Psoas muscle (tissue), 7 donors: ENCODE measurements at regions not wholly inside any gene's neighbourhood (a gene's known extent, or its start where the extent isn't known, plus 50 kb on each side); places are given as distances from the start of the nearest gene placed in this dataset.

ENCODE experiments used
- ATAC-seq, 4 donors: fragments of 200-7000 bp; cut with Tn5 transposase; one replicate each; pipeline ENCODE4 v1.9.1; 2020; ENCODE audit warnings: moderate library complexity in 3 of 4, mild to moderate bottlenecking in 2 of 4
- DNase-seq, 2 donors: peaks; one replicate each; pipeline ENCODE4 v3.0.0-alpha.2; 2020
- H3K27ac ChIP-seq: fragments of 200-600 bp; one replicate; pipeline ENCODE4 v1.8.0; 2022
- H3K27me3 ChIP-seq, 3 donors: fragments of 200-600 bp in 1 of 3; one replicate each; pipeline versions ENCODE4 v1.6.1 to v1.8.0; 2013 to 2022; ENCODE audit warnings: low read length in 2 of 3, mild to moderate bottlenecking in 2 of 3, moderate library complexity in 1 of 3; ENCODE audit not compliant: insufficient read depth in 3 of 3
- H3K36me3 ChIP-seq, 2 donors: fragments of 200-600 bp in 1 of 2; one replicate each; pipeline versions ENCODE4 v1.6.1 to v1.8.0; 2013 to 2022; ENCODE audit warnings: low read depth in 1 of 2, mild to moderate bottlenecking in 1 of 2, moderate library complexity in 1 of 2; ENCODE audit not compliant: insufficient read depth in 1 of 2
- H3K4me1 ChIP-seq: fragments of 200-600 bp; one replicate; pipeline ENCODE4 v1.8.0; 2022
- H3K4me3 ChIP-seq: fragments of 200-600 bp; one replicate; pipeline ENCODE4 v1.8.0; 2022; ENCODE audit warnings: mild to moderate bottlenecking
- H3K9me3 ChIP-seq: fragments of 200-600 bp; one replicate; pipeline ENCODE4 v1.8.0; 2022
- WGBS, 3 donors: extraction: QIAGEN DNeasy Blood & Tissue Kit; methylation state at CpG; one replicate each; pipeline versions ENCODE4 v1.1.6 to v1.1.7; 2013; 5-methylcytosine and 5-hydroxymethylcytosine counted together
- intact Hi-C, 2 donors: fragments of 100-400 bp; cut with DNase I; formaldehyde crosslinking; loops; one replicate each; pipeline versions ENCODE4 v1.11.0 to v1.14.2; 2022
- TF ChIP-seq, protein P1 (sequence below): fragments of 200-600 bp; IDR thresholded peaks from one replicate; pipeline ENCODE4 v1.8.0; 2022; ENCODE audit warnings: antibody characterized with exemption
- donor health status: healthy with polysubstance abuse.
- donor health status: DM: no; HTN: no; CAD: no; lungs with moderate emphysema.
- donor health status: Bipolar disorder and iron deficiency.
- donor health status: healthy.
- donor health status: DM: yes; HTN: yes; CAD: no.
- donor health status: DM: no; HTN: no; CAD: no.
- donor health status: DM: yes; HTN: yes; CAD: no.

DNA sequence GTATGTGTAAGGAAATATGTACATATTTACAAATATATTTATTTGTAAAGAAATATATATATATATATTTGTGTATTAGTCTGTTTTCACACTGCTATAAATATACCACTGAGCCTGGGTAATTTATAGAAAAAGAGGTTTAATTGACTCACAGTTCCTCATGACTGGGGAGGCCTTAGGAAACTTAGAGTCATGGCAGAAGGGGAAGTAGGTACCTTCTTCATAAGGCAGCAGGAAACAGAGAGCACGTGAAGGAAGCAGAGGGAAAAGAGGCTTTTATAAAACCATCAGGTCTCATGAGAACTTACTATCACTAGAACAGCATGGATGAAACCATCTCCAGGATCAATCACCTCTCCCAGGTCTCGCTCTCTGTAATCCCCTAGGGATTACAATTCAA is 644.5 kb upstream of the HS3ST5 start:
- Histone ChIP-seq H3K9me3 (no peaks in the 10 kb centered on the region), H3K36me3 (no peaks in the 10 kb centered on the region), H3K4me3 (no peak overlapping the region), H3K4me1 (no peaks in the 10 kb centered on the region), H3K27ac (no peak overlapping the region), H3K27me3 (no peaks in the 10 kb centered on the region)
- TF ChIP-seq, protein P1, sequence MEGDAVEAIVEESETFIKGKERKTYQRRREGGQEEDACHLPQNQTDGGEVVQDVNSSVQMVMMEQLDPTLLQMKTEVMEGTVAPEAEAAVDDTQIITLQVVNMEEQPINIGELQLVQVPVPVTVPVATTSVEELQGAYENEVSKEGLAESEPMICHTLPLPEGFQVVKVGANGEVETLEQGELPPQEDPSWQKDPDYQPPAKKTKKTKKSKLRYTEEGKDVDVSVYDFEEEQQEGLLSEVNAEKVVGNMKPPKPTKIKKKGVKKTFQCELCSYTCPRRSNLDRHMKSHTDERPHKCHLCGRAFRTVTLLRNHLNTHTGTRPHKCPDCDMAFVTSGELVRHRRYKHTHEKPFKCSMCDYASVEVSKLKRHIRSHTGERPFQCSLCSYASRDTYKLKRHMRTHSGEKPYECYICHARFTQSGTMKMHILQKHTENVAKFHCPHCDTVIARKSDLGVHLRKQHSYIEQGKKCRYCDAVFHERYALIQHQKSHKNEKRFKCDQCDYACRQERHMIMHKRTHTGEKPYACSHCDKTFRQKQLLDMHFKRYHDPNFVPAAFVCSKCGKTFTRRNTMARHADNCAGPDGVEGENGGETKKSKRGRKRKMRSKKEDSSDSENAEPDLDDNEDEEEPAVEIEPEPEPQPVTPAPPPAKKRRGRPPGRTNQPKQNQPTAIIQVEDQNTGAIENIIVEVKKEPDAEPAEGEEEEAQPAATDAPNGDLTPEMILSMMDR = no peak
- WGBS, 3 donors = 50 to 92% (median 75%) methylated on average over 2 of the region's 2 CpGs
- DNase-seq (no peak), ATAC-seq (no peak)
- intact Hi-C loops = no loop called here

- H3K27me3 ChIP-seq = no peaks in the 10 kb centered on the region
- H3K27ac ChIP-seq = no peak overlapping the region
- 0 to 57% (median 57%) methylated on average over 1 of the region's 1 CpG for WGBS, 3 donors
- no peaks in the 10 kb centered on the region for H3K9me3 ChIP-seq
- H3K4me1 ChIP-seq = no peaks in the 10 kb centered on the region
- no peak overlapping the region for H3K4me3 ChIP-seq
- no peaks in the 10 kb centered on the region for H3K36me3 ChIP-seq
- intact Hi-C loops = no loop called here
- no peak for DNase-seq
- ATAC-seq = no peak
- TF ChIP-seq, protein P1 = no peak
Observed at GRCh38 chr6:114955363-114955762, 612.5 kb upstream of the HS3ST5 start.

DNA sequence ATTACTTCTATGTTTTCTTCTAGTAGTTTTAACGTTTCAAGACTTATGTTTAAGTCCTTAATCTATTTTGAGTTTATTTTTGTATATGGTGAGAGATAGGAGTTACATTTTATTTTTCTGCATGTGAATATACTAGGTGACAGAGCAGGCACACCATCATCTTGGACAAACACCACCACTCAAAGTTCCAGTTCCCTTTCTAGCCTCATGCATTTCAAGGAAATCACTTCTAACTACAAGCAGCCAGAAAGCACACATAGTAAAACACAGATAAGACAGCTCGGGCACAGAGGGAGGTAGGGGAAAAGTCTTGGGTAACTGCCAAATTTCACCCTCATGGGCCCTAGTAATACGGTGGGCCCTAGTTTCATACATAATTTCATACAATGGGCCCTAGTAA is 609.4 kb upstream of the HS3ST5 start:
- Histone ChIP-seq H3K27ac (no peak overlapping the region), H3K4me3 (no peak overlapping the region), H3K36me3 (no peaks in the 10 kb centered on the region), H3K9me3 (no peaks in the 10 kb centered on the region), H3K27me3 (no peaks in the 10 kb centered on the region), H3K4me1 (no peaks in the 10 kb centered on the region)
- intact Hi-C loops = no loop called here
- ATAC-seq (no peak), DNase-seq (no peak)
- WGBS, 3 donors = 54 to 68% (median 65%) methylated on average over 3 of the region's 3 CpGs
- TF ChIP-seq, protein P1 = no peak

DNA sequence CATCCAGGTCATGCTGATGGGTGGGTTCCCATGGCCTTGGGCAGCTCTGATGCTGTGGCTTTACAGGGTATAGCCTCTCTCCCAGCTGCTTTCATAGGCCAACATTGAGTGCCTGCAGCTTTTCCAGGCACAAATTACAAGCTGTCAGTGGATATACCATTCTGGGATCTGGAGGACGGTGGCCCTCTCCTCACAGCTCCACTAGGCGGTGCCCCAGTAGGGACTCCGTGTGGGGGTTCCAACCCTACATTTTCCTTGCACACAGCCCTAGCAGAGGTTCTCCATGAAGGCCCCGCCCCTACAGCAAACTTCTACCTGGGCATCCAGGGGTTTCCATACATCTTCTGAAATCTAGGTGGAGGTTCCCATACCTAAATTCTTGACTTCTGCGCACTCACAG is 602.6 kb upstream of the HS3ST5 start:
- Histone ChIP-seq H3K27me3 (no peaks in the 10 kb centered on the region), H3K36me3 (no peaks in the 10 kb centered on the region), H3K4me1 (no peaks in the 10 kb centered on the region), H3K27ac (no peak overlapping the region), H3K4me3 (no peak overlapping the region), H3K9me3 (no peaks in the 10 kb centered on the region)
- WGBS, 3 donors = 74 to 91% (median 84%) methylated on average over 5 of the region's 5 CpGs
- DNase-seq (no peak), ATAC-seq (no peak)
- intact Hi-C loops = no loop called here
- TF ChIP-seq, protein P1 = no peak

GRCh38 chr6:114941078-114941477 is 598.3 kb upstream of the HS3ST5 start:
- no peak for ATAC-seq
- no peaks in the 10 kb centered on the region for H3K27me3 ChIP-seq
- H3K36me3 ChIP-seq = no peaks in the 10 kb centered on the region
- no peak overlapping the region for H3K4me3 ChIP-seq
- H3K27ac ChIP-seq = no peak overlapping the region
- TF ChIP-seq, protein P1 = no peak
- H3K4me1 ChIP-seq = no peaks in the 10 kb centered on the region
- no peaks in the 10 kb centered on the region for H3K9me3 ChIP-seq
- intact Hi-C loops = no loop called here
- no peak for DNase-seq
